ENCODE measurements at regions not wholly inside any gene's neighbourhood (a gene's known extent, or its start where the extent isn't known, plus 50 kb on each side); places are given as distances from the start of the nearest gene placed in this dataset.

GRCh38 chr7:142628945-142629344 lies 120.3 kb upstream of the PRSS1 start:
- TF ChIP-seq, protein P1, sequence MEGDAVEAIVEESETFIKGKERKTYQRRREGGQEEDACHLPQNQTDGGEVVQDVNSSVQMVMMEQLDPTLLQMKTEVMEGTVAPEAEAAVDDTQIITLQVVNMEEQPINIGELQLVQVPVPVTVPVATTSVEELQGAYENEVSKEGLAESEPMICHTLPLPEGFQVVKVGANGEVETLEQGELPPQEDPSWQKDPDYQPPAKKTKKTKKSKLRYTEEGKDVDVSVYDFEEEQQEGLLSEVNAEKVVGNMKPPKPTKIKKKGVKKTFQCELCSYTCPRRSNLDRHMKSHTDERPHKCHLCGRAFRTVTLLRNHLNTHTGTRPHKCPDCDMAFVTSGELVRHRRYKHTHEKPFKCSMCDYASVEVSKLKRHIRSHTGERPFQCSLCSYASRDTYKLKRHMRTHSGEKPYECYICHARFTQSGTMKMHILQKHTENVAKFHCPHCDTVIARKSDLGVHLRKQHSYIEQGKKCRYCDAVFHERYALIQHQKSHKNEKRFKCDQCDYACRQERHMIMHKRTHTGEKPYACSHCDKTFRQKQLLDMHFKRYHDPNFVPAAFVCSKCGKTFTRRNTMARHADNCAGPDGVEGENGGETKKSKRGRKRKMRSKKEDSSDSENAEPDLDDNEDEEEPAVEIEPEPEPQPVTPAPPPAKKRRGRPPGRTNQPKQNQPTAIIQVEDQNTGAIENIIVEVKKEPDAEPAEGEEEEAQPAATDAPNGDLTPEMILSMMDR (IDR thresholded peaks at IDR 0.05) = no peak
- TF ChIP-seq E2F5 (CRISPR knock-in tag; IDR thresholded peaks at IDR 0.05) = no peak
- TF ChIP-seq ZNF121 (CRISPR knock-in tag; IDR thresholded peaks at IDR 0.05) = no peak
- TF ChIP-seq, protein P2, sequence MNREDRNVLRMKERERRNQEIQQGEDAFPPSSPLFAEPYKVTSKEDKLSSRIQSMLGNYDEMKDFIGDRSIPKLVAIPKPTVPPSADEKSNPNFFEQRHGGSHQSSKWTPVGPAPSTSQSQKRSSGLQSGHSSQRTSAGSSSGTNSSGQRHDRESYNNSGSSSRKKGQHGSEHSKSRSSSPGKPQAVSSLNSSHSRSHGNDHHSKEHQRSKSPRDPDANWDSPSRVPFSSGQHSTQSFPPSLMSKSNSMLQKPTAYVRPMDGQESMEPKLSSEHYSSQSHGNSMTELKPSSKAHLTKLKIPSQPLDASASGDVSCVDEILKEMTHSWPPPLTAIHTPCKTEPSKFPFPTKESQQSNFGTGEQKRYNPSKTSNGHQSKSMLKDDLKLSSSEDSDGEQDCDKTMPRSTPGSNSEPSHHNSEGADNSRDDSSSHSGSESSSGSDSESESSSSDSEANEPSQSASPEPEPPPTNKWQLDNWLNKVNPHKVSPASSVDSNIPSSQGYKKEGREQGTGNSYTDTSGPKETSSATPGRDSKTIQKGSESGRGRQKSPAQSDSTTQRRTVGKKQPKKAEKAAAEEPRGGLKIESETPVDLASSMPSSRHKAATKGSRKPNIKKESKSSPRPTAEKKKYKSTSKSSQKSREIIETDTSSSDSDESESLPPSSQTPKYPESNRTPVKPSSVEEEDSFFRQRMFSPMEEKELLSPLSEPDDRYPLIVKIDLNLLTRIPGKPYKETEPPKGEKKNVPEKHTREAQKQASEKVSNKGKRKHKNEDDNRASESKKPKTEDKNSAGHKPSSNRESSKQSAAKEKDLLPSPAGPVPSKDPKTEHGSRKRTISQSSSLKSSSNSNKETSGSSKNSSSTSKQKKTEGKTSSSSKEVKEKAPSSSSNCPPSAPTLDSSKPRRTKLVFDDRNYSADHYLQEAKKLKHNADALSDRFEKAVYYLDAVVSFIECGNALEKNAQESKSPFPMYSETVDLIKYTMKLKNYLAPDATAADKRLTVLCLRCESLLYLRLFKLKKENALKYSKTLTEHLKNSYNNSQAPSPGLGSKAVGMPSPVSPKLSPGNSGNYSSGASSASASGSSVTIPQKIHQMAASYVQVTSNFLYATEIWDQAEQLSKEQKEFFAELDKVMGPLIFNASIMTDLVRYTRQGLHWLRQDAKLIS (CRISPR knock-in tag; IDR thresholded peaks at IDR 0.05; ENCODE audit: borderline replicate concordance) = no peak
- no peak for TF ChIP-seq NFE2L1 (CRISPR knock-in tag; IDR thresholded peaks at IDR 0.05)
- TF ChIP-seq, protein P3, sequence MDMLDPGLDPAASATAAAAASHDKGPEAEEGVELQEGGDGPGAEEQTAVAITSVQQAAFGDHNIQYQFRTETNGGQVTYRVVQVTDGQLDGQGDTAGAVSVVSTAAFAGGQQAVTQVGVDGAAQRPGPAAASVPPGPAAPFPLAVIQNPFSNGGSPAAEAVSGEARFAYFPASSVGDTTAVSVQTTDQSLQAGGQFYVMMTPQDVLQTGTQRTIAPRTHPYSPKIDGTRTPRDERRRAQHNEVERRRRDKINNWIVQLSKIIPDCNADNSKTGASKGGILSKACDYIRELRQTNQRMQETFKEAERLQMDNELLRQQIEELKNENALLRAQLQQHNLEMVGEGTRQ (CRISPR knock-in tag; IDR thresholded peaks at IDR 0.05) = no peak
- no peak for TF ChIP-seq ZBTB21 (CRISPR knock-in tag; IDR thresholded peaks at IDR 0.05; ENCODE audit: borderline replicate concordance)
